Stomach (tissue), 8 donors: ENCODE measurements at regions not wholly inside any gene's neighbourhood (a gene's known extent, or its start where the extent isn't known, plus 50 kb on each side); places are given as distances from the start of the nearest gene placed in this dataset.

Experiments
- DNase-seq, 2 donors: peaks; one replicate each; pipeline versions ENCODE4 v3.0.0 to v3.0.0-alpha.2; 2013 to 2019
- H3K27ac ChIP-seq, 5 donors: fragments of 200-600 bp in 4 of 5; sonication (generic) in 4 of 5; one replicate each; pipeline ENCODE4 v1.5.1; 2013 to 2019; ENCODE audit warnings: mild to moderate bottlenecking in 1 of 5, moderate library complexity in 1 of 5
- H3K27me3 ChIP-seq, 3 donors: fragments of 200-600 bp; sonication (generic); one replicate each; pipeline ENCODE4 v1.5.1; 2017 to 2019; ENCODE audit warnings: mixed run types in 1 of 3
- H3K36me3 ChIP-seq, 4 donors: fragments of 200-600 bp; sonication (generic); 1 replicate in 3 of 4; 2 replicates in 1 of 4; pipeline ENCODE4 v1.5.1; 2016 to 2019
- H3K4me1 ChIP-seq, 4 donors: fragments of 200-600 bp; sonication (generic); one replicate each; pipeline ENCODE4 v1.5.1; 2016 to 2019
- H3K4me3 ChIP-seq, 4 donors: fragments of 200-600 bp; sonication (generic) in 3 of 4; one replicate each; pipeline ENCODE4 v1.5.1; 2016 to 2019; ENCODE audit warnings: mild to moderate bottlenecking in 1 of 4
- H3K9me3 ChIP-seq, 4 donors: fragments of 200-600 bp; sonication (generic); one replicate each; pipeline ENCODE4 v1.5.1; 2016 to 2019
- CTCF ChIP-seq, 7 experiments: fragments of 450-650 bp in 4 of 7; fragments of 200-600 bp in 3 of 7; sonication (generic) in 3 of 7; IDR thresholded peaks; one replicate each; pipeline ENCODE4 v1.5.1; 2016 to 2019; ENCODE audit warnings: antibody characterized with exemption in 7 of 7, control low read depth in 2 of 7, mild to moderate bottlenecking in 1 of 7
- EP300 ChIP-seq: sonication (generic); formaldehyde crosslinking; IDR thresholded peaks from one replicate; pipeline ENCODE4 v1.6.1; 2017; ENCODE audit warnings: antibody characterized with exemption
- POLR2A ChIP-seq, 4 donors: fragments of 450-650 bp; IDR thresholded peaks; one replicate each; pipeline ENCODE4 v1.6.1; 2016; ENCODE audit warnings: antibody characterized with exemption in 4 of 4, control low read depth in 2 of 4, mild to moderate bottlenecking in 1 of 4, moderate library complexity in 1 of 4
- POLR2AphosphoS5 ChIP-seq, 3 donors: sonication (generic); formaldehyde crosslinking; IDR thresholded peaks; one replicate each; pipeline ENCODE4 v1.6.1; 2016; ENCODE audit warnings: antibody characterized with exemption in 3 of 3
- WGBS, 5 donors: extraction: QIAGEN DNeasy Blood & Tissue Kit in 3 of 5; methylation state at CpG; one replicate each; pipeline versions ENCODE4 v1.1.5 to v1.1.7; 2013 to 2018; 5-methylcytosine and 5-hydroxymethylcytosine counted together
- intact Hi-C: fragments of 100-400 bp; cut with DNase I; formaldehyde crosslinking; loops from one replicate; pipeline ENCODE4 v1.15.1; 2023; ENCODE audit warnings: low total_unique reads
- donor health status: healthy with polysubstance abuse.
- donor health status: Bipolar disorder and iron deficiency.
- donor health status: healthy.

- TF ChIP-seq CTCF (IDR thresholded peaks at IDR 0.05): no peak
- TF ChIP-seq POLR2AphosphoS5 (IDR thresholded peaks at IDR 0.05): no peak
- no peak for TF ChIP-seq POLR2A (IDR thresholded peaks at IDR 0.05)
- no peak for TF ChIP-seq EP300
- H3K4me3 ChIP-seq: no peak overlapping the region
- H3K36me3 ChIP-seq: no peaks in the 10 kb centered on the region
- peaks cover 0 to 16% (median 7%) of the 10 kb centered on the region in 4 donors for H3K4me1 ChIP-seq
- no peak overlapping the region for H3K27ac ChIP-seq
- intact Hi-C loops: no loop called here
- no peaks in the 10 kb centered on the region for H3K9me3 ChIP-seq
- H3K27me3 ChIP-seq: no peaks in the 10 kb centered on the region
- peak in 1 of 2 donors; percentile 23 for DNase-seq
- 76 to 82% (median 81%) methylated on average over 8 of the region's 8 CpGs for WGBS, 5 donors
Observed at GRCh38 chr11:95363708-95364107, 132.7 kb upstream of the SESN3 start.

GRCh38 chr11:95363164-95363563 lies 132.2 kb upstream of the SESN3 start:
- TF ChIP-seq POLR2A (IDR thresholded peaks at IDR 0.05): no peak
- TF ChIP-seq POLR2AphosphoS5 (IDR thresholded peaks at IDR 0.05): no peak
- TF ChIP-seq CTCF (IDR thresholded peaks at IDR 0.05): no peak
- TF ChIP-seq EP300: no peak
- Histone ChIP-seq H3K36me3 (no peaks in the 10 kb centered on the region), H3K27ac (no peak overlapping the region), H3K4me1 (peaks cover 0 to 16% (median 8%) of the 10 kb centered on the region in 4 donors), H3K4me3 (no peak overlapping the region), H3K27me3 (no peaks in the 10 kb centered on the region), H3K9me3 (no peaks in the 10 kb centered on the region)
- no peak for DNase-seq
- WGBS, 5 donors: 57 to 65% (median 62%) methylated on average over 3 of the region's 3 CpGs
- intact Hi-C loops: no loop called here

- Histone ChIP-seq H3K9me3 (no peaks in the 10 kb centered on the region), H3K4me1 (peaks cover 0 to 16% (median 8%) of the 10 kb centered on the region in 4 donors), H3K36me3 (no peaks in the 10 kb centered on the region), H3K27ac (no peak overlapping the region), H3K4me3 (no peak overlapping the region), H3K27me3 (no peaks in the 10 kb centered on the region)
- TF ChIP-seq POLR2AphosphoS5 (IDR thresholded peaks at IDR 0.05) (no peak), POLR2A (IDR thresholded peaks at IDR 0.05) (no peak), EP300 (no peak), CTCF (IDR thresholded peaks at IDR 0.05) (no peak)
- DNase-seq: no peak
- intact Hi-C loops: no loop called here
- WGBS, 5 donors: 84 to 95% (median 93%) methylated on average over 2 of the region's 2 CpGs
Observed at GRCh38 chr11:95361180-95361579, 130.2 kb upstream of the SESN3 start.

- Histone ChIP-seq H3K4me1 (peaks cover 0 to 16% (median 7%) of the 10 kb centered on the region in 4 donors), H3K9me3 (no peaks in the 10 kb centered on the region), H3K27me3 (no peaks in the 10 kb centered on the region), H3K27ac (no peak overlapping the region), H3K36me3 (no peaks in the 10 kb centered on the region), H3K4me3 (no peak overlapping the region)
- intact Hi-C loops: no loop called here
- WGBS, 5 donors: 86 to 93% (median 90%) methylated on average over 8 of the region's 8 CpGs
- TF ChIP-seq POLR2A (IDR thresholded peaks at IDR 0.05) (no peak), EP300 (no peak), CTCF (IDR thresholded peaks at IDR 0.05) (no peak), POLR2AphosphoS5 (IDR thresholded peaks at IDR 0.05) (no peak)
- DNase-seq: no peak
Observed at GRCh38 chr11:95360377-95361075, 129.5 kb upstream of the SESN3 start.
